Heart left ventricle (tissue), 16 donors: ENCODE measurements at regions not wholly inside any gene's neighbourhood (a gene's known extent, or its start where the extent isn't known, plus 50 kb on each side); places are given as distances from the start of the nearest gene placed in this dataset.

Source experiments
- ATAC-seq, 4 donors: fragments of 200-7000 bp; cut with Tn5 transposase; one replicate each; pipeline ENCODE4 v1.9.1; 2020 to 2022; ENCODE audit warnings: moderate library complexity in 4 of 4, mild to moderate bottlenecking in 3 of 4, moderate number of reproducible peaks in 1 of 4
- DNase-seq, 5 donors: peaks; one replicate each; pipeline ENCODE4 v3.0.0-alpha.2; 2020
- H3K27ac ChIP-seq, 12 donors: fragments of 200-600 bp; sonication (generic) in 4 of 12; one replicate each; pipeline versions ENCODE4 v1.5.0 to v1.8.0; 2016 to 2022; ENCODE audit warnings: mild to moderate bottlenecking in 2 of 12
- H3K27me3 ChIP-seq, 9 donors: fragments of 200-600 bp; sonication (generic) in 2 of 9; one replicate each; pipeline versions ENCODE4 v1.5.1 to v1.8.0; 2016 to 2022; ENCODE audit warnings: mild to moderate bottlenecking in 3 of 9
- H3K36me3 ChIP-seq, 9 donors: fragments of 200-600 bp; sonication (generic) in 2 of 9; one replicate each; pipeline versions ENCODE4 v1.5.0 to v1.8.0; 2018 to 2022; ENCODE audit warnings: mild to moderate bottlenecking in 2 of 9
- H3K4me1 ChIP-seq, 12 donors: fragments of 200-600 bp; sonication (generic) in 4 of 12; one replicate each; pipeline versions ENCODE4 v1.5.0 to v1.8.0; 2016 to 2022; ENCODE audit warnings: mild to moderate bottlenecking in 3 of 12
- H3K4me3 ChIP-seq, 12 donors: fragments of 200-600 bp; sonication (generic) in 4 of 12; one replicate each; pipeline versions ENCODE4 v1.5.0 to v1.8.0; 2017 to 2022; ENCODE audit warnings: mild to moderate bottlenecking in 9 of 12, moderate library complexity in 4 of 12
- H3K9me3 ChIP-seq, 12 donors: fragments of 200-600 bp; sonication (generic) in 4 of 12; one replicate each; pipeline versions ENCODE4 v1.5.0 to v1.8.0; 2016 to 2022; ENCODE audit warnings: mild to moderate bottlenecking in 1 of 12
- CTCF ChIP-seq, 12 donors: fragments of 200-600 bp; sonication (generic) in 4 of 12; IDR thresholded peaks; one replicate each; pipeline versions ENCODE4 v1.5.0 to v1.8.0; 2018 to 2022; ENCODE audit warnings: antibody characterized with exemption in 12 of 12, mild to moderate bottlenecking in 5 of 12
- POLR2A ChIP-seq, 2 donors: fragments of 450-650 bp; IDR thresholded peaks; one replicate each; pipeline ENCODE4 v1.6.1; 2017; ENCODE audit warnings: antibody characterized with exemption in 2 of 2, mild to moderate bottlenecking in 2 of 2, moderate library complexity in 2 of 2
- WGBS, 4 donors: extraction: QIAGEN DNeasy Blood & Tissue Kit in 2 of 4; methylation state at CpG; one replicate each; pipeline versions ENCODE4 v1.1.5 to v1.1.7; 2013 to 2018; 5-methylcytosine and 5-hydroxymethylcytosine counted together
- intact Hi-C, 10 donors: fragments of 100-400 bp; cut with DNase I; formaldehyde crosslinking; loops; one replicate each; pipeline versions ENCODE4 v1.11.1 to v1.14.2; 2022
- donor health status: ischemic (EF 13 %, LVEDD 7.1; RV severe dilation, severe dysfunction).
- donor health status: healthy with polysubstance abuse.
- donor health status: DM: no; HTN: yes; CAD: no.
- donor health status: DM: no; HTN: no; CAD: no.
- donor health status: ischemic (EF 25% LVEDD 6.9; RV normal size, moderate dysfunction).
- donor health status: ischemic (EF 25% LVEDD 5.7; RV mildly dilated, moderate dysfunction).
- donor health status: healthy.
- donor health status: DM: yes; HTN: yes; CAD: no.
- donor health status: ischemic (EF 35%, LVEDD 5.7; RV mildly dilated, moderate dysfunction).
- donor health status: nonischemic (EF 11% LVEDD 7.7; RV severe dilation, severe dysfunction).
- donor health status: DM: yes; HTN: yes; CAD: no.
- donor health status: PGD.
- donor health status: ischemic (EF 29% LVEDD 5.4; RV normal size, mild dysfunction).
- donor health status: nonischemic (EF 23%, LVEDD 6.1; RV moderate dilation, normal function).

DNA sequence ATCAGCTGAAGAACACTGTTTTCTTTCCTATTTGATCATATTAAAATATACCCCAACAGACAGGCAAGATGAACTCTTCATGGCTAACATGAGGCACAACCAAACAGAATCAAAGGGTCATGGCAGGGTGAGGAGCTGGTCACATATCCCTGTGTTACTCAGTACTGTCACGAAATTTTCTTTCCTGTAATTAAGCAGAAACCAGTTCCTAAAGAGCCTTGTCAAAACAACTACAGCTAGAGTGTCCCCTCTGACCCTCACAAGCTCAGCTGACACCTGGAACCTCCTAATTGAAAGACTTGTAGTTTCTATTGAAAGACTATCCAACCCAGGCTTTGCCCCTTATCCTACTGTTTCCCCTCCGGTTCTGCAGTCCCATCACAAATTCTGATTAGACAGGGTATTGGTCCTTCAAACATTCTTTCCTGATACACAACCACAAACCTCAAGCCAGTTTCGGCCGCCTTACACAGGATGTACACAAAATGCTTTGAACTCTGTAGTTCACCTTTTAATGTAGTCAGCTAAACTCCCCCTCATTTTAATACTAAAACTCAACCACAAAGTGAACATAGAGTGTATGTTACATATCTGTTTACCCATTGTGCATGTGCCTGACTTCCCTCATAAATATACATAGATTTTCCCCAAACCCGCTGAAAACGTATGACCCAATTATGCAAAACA is 651.9 kb downstream of the MRPL39 start:
- Histone ChIP-seq H3K27ac (no peak overlapping the region), H3K4me3 (no peak overlapping the region), H3K36me3 (no peaks in the 10 kb centered on the region), H3K9me3 (no peaks in the 10 kb centered on the region), H3K4me1 (no peaks in the 10 kb centered on the region), H3K27me3 (no peaks in the 10 kb centered on the region)
- DNase-seq, result no peak
- intact Hi-C loops, result no loop called here
- no peak for ATAC-seq
- 62 to 74% (median 72%) methylated on average over 6 of the region's 6 CpGs for WGBS, 4 donors
- TF ChIP-seq POLR2A (IDR thresholded peaks at IDR 0.05) (no peak), CTCF (IDR thresholded peaks at IDR 0.05) (no peak)

DNA sequence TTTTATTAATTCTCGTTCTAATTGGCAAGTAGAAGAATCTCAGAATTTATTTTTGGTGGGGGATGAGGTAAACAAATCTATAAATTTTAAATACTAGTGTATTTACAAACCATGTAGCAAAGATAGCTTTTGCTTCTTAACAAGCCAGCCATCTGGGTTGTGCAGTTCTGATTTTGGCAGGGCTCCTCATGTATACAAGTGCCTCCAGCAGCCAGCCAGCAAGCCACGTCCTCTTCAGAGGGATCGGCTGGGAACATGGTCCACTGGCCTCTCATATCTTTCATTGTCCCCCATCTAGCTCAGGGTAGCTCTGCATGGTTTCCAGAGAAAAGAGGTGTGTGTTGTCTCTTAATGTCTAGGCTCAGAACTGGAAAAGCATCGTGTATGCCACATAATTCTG is 659.1 kb downstream of the MRPL39 start:
- Histone ChIP-seq H3K27me3 (no peaks in the 10 kb centered on the region), H3K27ac (no peak overlapping the region), H3K9me3 (no peaks in the 10 kb centered on the region), H3K36me3 (no peaks in the 10 kb centered on the region), H3K4me1 (no peaks in the 10 kb centered on the region), H3K4me3 (no peak overlapping the region)
- no peak for DNase-seq
- no peak for TF ChIP-seq POLR2A (IDR thresholded peaks at IDR 0.05)
- no peak for TF ChIP-seq CTCF (IDR thresholded peaks at IDR 0.05)
- intact Hi-C loops, result no loop called here
- 38 to 62% (median 54%) methylated on average over 4 of the region's 4 CpGs for WGBS, 4 donors
- ATAC-seq, result no peak

GRCh38 chr21:24945910-24946309 is 661.4 kb downstream of the MRPL39 start:
- intact Hi-C loops, result no loop called here

More at GRCh38 chr21:24945910-24946309, 661.4 kb downstream of the MRPL39 start:
- Histone ChIP-seq H3K36me3 (no peaks in the 10 kb centered on the region), H3K9me3 (no peaks in the 10 kb centered on the region), H3K27ac (no peak overlapping the region), H3K27me3 (no peaks in the 10 kb centered on the region), H3K4me1 (no peaks in the 10 kb centered on the region), H3K4me3 (no peak overlapping the region)
- TF ChIP-seq POLR2A (IDR thresholded peaks at IDR 0.05) (no peak), CTCF (IDR thresholded peaks at IDR 0.05) (no peak)
- DNase-seq (no peak), ATAC-seq (no peak)
